ENCODE measurements at regions not wholly inside any gene's neighbourhood (a gene's known extent, or its start where the extent isn't known, plus 50 kb on each side); places are given as distances from the start of the nearest gene placed in this dataset.

GRCh38 chr18:44537526-44537925 lies 143.2 kb upstream of the SETBP1 start:
- H3K27ac Mint-ChIP-seq (ENCODE audit: unreplicated experiment) = peak overlapping the region; percentile 81
- no peak overlapping the region for H3K4me3 Mint-ChIP-seq (ENCODE audit: unreplicated experiment)
- TF ChIP-seq CTCF (IDR thresholded peaks at IDR 0.05) = no peak

GRCh38 chr18:44539926-44540325 lies 140.8 kb upstream of the SETBP1 start:
- peaks cover 56% of the 10 kb centered on the region for H3K4me1 Mint-ChIP-seq (ENCODE audit: low read depth)
- H3K36me3 Mint-ChIP-seq (ENCODE audit: low read depth) = no peaks in the 10 kb centered on the region
- no peak for DNase-seq (ENCODE audit: low spot score)
- TF ChIP-seq CTCF (IDR thresholded peaks at IDR 0.05) = no peak
- H3K4me3 Mint-ChIP-seq (ENCODE audit: unreplicated experiment) = no peak overlapping the region
- H3K27ac Mint-ChIP-seq (ENCODE audit: unreplicated experiment) = no peak overlapping the region
- no peaks in the 10 kb centered on the region for H3K27me3 Mint-ChIP-seq (ENCODE audit: low read depth)
- H3K9me3 Mint-ChIP-seq (ENCODE audit: low read depth) = peaks cover 3% of the 10 kb centered on the region

More at GRCh38 chr18:44537526-44537925, 143.2 kb upstream of the SETBP1 start:
- no peaks in the 10 kb centered on the region for H3K27me3 Mint-ChIP-seq (ENCODE audit: low read depth)
- DNase-seq (ENCODE audit: low spot score) = no peak
- H3K36me3 Mint-ChIP-seq (ENCODE audit: low read depth) = no peaks in the 10 kb centered on the region
- peaks cover 6% of the 10 kb centered on the region for H3K9me3 Mint-ChIP-seq (ENCODE audit: low read depth)
- H3K4me1 Mint-ChIP-seq (ENCODE audit: low read depth) = peaks cover 56% of the 10 kb centered on the region

GRCh38 chr18:44541159-44541558 lies 139.5 kb upstream of the SETBP1 start:
- Mint-ChIP-seq H3K9me3 (ENCODE audit: low read depth) (no peaks in the 10 kb centered on the region), H3K4me3 (ENCODE audit: unreplicated experiment) (no peak overlapping the region), H3K27me3 (ENCODE audit: low read depth) (no peaks in the 10 kb centered on the region), H3K27ac (ENCODE audit: unreplicated experiment) (no peak overlapping the region), H3K36me3 (ENCODE audit: low read depth) (no peaks in the 10 kb centered on the region), H3K4me1 (ENCODE audit: low read depth) (peaks cover 44% of the 10 kb centered on the region)
- TF ChIP-seq CTCF (IDR thresholded peaks at IDR 0.05) = no peak
- no peak for DNase-seq (ENCODE audit: low spot score)

- no peaks in the 10 kb centered on the region for H3K36me3 Mint-ChIP-seq (ENCODE audit: low read depth)
- H3K9me3 Mint-ChIP-seq (ENCODE audit: low read depth) = no peaks in the 10 kb centered on the region
- no peak overlapping the region for H3K27ac Mint-ChIP-seq (ENCODE audit: unreplicated experiment)
- TF ChIP-seq CTCF (IDR thresholded peaks at IDR 0.05) = no peak
- no peaks in the 10 kb centered on the region for H3K27me3 Mint-ChIP-seq (ENCODE audit: low read depth)
- peaks cover 38% of the 10 kb centered on the region for H3K4me1 Mint-ChIP-seq (ENCODE audit: low read depth)
- no peak for DNase-seq (ENCODE audit: low spot score)
- H3K4me3 Mint-ChIP-seq (ENCODE audit: unreplicated experiment) = no peak overlapping the region
Observed at GRCh38 chr18:44541781-44542180, 138.9 kb upstream of the SETBP1 start.

- no peaks in the 10 kb centered on the region for H3K27me3 Mint-ChIP-seq (ENCODE audit: low read depth)
- no peak for TF ChIP-seq CTCF (IDR thresholded peaks at IDR 0.05)
- H3K4me1 Mint-ChIP-seq (ENCODE audit: low read depth) = peaks cover 32% of the 10 kb centered on the region
- no peak for DNase-seq (ENCODE audit: low spot score)
- H3K27ac Mint-ChIP-seq (ENCODE audit: unreplicated experiment) = no peak overlapping the region
- H3K36me3 Mint-ChIP-seq (ENCODE audit: low read depth) = no peaks in the 10 kb centered on the region
- H3K9me3 Mint-ChIP-seq (ENCODE audit: low read depth) = no peaks in the 10 kb centered on the region
- no peak overlapping the region for H3K4me3 Mint-ChIP-seq (ENCODE audit: unreplicated experiment)
Observed at GRCh38 chr18:44543387-44543786, 137.3 kb upstream of the SETBP1 start.

Measured in chondrocyte (in vitro differentiated cells).